Progenitor cell of endocrine pancreas (in vitro differentiated cells): ENCODE measurements at regions not wholly inside any gene's neighbourhood (a gene's known extent, or its start where the extent isn't known, plus 50 kb on each side); places are given as distances from the start of the nearest gene placed in this dataset.
A peak's percentile ranks its signal among the peaks of the same experiment; 100 is the strongest.

ENCODE experiments used
- DNase-seq: peaks from one replicate; pipeline ENCODE4 v3.0.0; 2021; ENCODE audit warnings: low spot score; ENCODE audit not compliant: unreplicated experiment
- H3K27ac Mint-ChIP-seq: 2 replicates; pipeline ENCODE4 v1.8.0; 2021; ENCODE audit warnings: mild to moderate bottlenecking, moderate library complexity, mixed read lengths
- H3K27me3 Mint-ChIP-seq: 2 replicates; pipeline ENCODE4 v1.8.0; 2021; ENCODE audit warnings: mixed read lengths
- H3K36me3 Mint-ChIP-seq: 2 replicates; pipeline ENCODE4 v1.8.0; 2022; ENCODE audit warnings: mixed read lengths; ENCODE audit not compliant: insufficient read depth
- H3K4me1 Mint-ChIP-seq: 2 replicates; pipeline ENCODE4 v1.8.0; 2021; ENCODE audit warnings: low read depth, mixed read lengths
- H3K4me3 Mint-ChIP-seq: 2 replicates; pipeline ENCODE4 v1.8.0; 2021; ENCODE audit warnings: low read depth, mild to moderate bottlenecking, moderate library complexity, mixed read lengths
- H3K9me3 Mint-ChIP-seq: 2 replicates; pipeline ENCODE4 v1.8.0; 2021; ENCODE audit warnings: low read depth, mixed read lengths
- TF ChIP-seq, protein P1 (sequence below): fragments of 200-600 bp; sonication (generic); IDR thresholded peaks from one replicate; pipeline ENCODE4 v1.5.0; 2021; ENCODE audit warnings: antibody characterized with exemption, mild to moderate bottlenecking; ENCODE audit not compliant: unreplicated experiment

DNA sequence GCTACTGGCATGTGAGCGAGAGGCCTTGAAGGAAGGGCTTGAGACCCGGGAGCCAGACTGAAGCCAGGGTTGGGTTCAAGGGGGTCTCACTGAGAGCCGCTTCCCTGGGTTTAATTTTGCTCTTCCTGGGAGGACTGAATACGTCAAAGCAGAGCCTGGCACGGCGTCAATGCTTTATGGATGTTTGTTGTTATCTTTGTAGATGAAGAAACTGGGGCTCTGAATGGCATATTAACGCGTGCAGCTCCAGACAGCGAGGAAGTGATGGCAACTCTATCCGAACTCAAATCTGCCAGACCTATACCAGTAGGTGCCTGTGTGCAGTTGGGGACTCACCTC is 152.8 kb upstream of the PARP11 start:
- H3K36me3 Mint-ChIP-seq: no peaks in the 10 kb centered on the region
- TF ChIP-seq, protein P1, sequence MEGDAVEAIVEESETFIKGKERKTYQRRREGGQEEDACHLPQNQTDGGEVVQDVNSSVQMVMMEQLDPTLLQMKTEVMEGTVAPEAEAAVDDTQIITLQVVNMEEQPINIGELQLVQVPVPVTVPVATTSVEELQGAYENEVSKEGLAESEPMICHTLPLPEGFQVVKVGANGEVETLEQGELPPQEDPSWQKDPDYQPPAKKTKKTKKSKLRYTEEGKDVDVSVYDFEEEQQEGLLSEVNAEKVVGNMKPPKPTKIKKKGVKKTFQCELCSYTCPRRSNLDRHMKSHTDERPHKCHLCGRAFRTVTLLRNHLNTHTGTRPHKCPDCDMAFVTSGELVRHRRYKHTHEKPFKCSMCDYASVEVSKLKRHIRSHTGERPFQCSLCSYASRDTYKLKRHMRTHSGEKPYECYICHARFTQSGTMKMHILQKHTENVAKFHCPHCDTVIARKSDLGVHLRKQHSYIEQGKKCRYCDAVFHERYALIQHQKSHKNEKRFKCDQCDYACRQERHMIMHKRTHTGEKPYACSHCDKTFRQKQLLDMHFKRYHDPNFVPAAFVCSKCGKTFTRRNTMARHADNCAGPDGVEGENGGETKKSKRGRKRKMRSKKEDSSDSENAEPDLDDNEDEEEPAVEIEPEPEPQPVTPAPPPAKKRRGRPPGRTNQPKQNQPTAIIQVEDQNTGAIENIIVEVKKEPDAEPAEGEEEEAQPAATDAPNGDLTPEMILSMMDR: no peak
- no peaks in the 10 kb centered on the region for H3K9me3 Mint-ChIP-seq
- no peak overlapping the region for H3K4me3 Mint-ChIP-seq
- peak overlapping the region; percentile 72 for H3K27ac Mint-ChIP-seq
- H3K4me1 Mint-ChIP-seq: peaks cover 43% of the 10 kb centered on the region
- H3K27me3 Mint-ChIP-seq: peaks cover 51% of the 10 kb centered on the region
- no peak for DNase-seq

GRCh38 chr12:4025181-4026019 is 152.2 kb upstream of the PARP11 start:
- Mint-ChIP-seq H3K4me1 (peaks cover 41% of the 10 kb centered on the region), H3K27me3 (peaks cover 54% of the 10 kb centered on the region), H3K27ac (peak overlapping the region; percentile 72), H3K9me3 (no peaks in the 10 kb centered on the region), H3K36me3 (no peaks in the 10 kb centered on the region), H3K4me3 (peak overlapping the region; percentile 2)
- no peak for DNase-seq
- TF ChIP-seq, protein P1: no peak

- Mint-ChIP-seq H3K4me1 (peaks cover 41% of the 10 kb centered on the region), H3K27me3 (peaks cover 59% of the 10 kb centered on the region), H3K27ac (no peak overlapping the region), H3K9me3 (no peaks in the 10 kb centered on the region), H3K36me3 (no peaks in the 10 kb centered on the region), H3K4me3 (no peak overlapping the region)
- no peak for DNase-seq
- TF ChIP-seq, protein P1: no peak
These were observed 151.5 kb upstream of the PARP11 start for GRCh38 chr12:4024701-4025100.

- Mint-ChIP-seq H3K36me3 (no peaks in the 10 kb centered on the region), H3K9me3 (no peaks in the 10 kb centered on the region), H3K4me1 (peaks cover 56% of the 10 kb centered on the region), H3K4me3 (peak overlapping the region; percentile 9), H3K27me3 (peaks cover 25% of the 10 kb centered on the region), H3K27ac (peak overlapping the region; percentile 88)
- TF ChIP-seq, protein P1: no peak
- peak; percentile 58 for DNase-seq
These were observed 142.3 kb upstream of the PARP11 start for GRCh38 chr12:4015225-4016091.

GRCh38 chr12:4014858-4015224 is 141.6 kb upstream of the PARP11 start:
- H3K4me3 Mint-ChIP-seq: peak overlapping the region; percentile 9
- H3K4me1 Mint-ChIP-seq: peaks cover 59% of the 10 kb centered on the region
- TF ChIP-seq, protein P1: no peak
- H3K27ac Mint-ChIP-seq: peak overlapping the region; percentile 88
- no peaks in the 10 kb centered on the region for H3K9me3 Mint-ChIP-seq
- no peaks in the 10 kb centered on the region for H3K36me3 Mint-ChIP-seq
- DNase-seq: no peak
- H3K27me3 Mint-ChIP-seq: peaks cover 21% of the 10 kb centered on the region
